Bronchial epithelial cell (primary cell): ENCODE measurements at regions not wholly inside any gene's neighbourhood (a gene's known extent, or its start where the extent isn't known, plus 50 kb on each side); places are given as distances from the start of the nearest gene placed in this dataset.

Source experiments
- DNase-seq: peaks from one replicate; pipeline ENCODE4 v3.0.0-alpha.2; 2010; ENCODE audit warnings: low read depth
- FAIRE-seq: peaks from 2 replicates; lab custom pipeline; 2011; peaks lifted over from hg19 to GRCh38; lab: Jason Lieb, UNC
- H3K27me3 ChIP-seq: 2 replicates; pipeline ENCODE4 v1.5.1; 2011; ENCODE audit warnings: low read length; ENCODE audit not compliant: control insufficient read depth, insufficient read depth
- H3K36me3 ChIP-seq: 2 replicates; pipeline ENCODE4 v1.5.1; 2011; ENCODE audit warnings: low read length; ENCODE audit not compliant: control insufficient read depth, insufficient read depth
- H3K4me3 ChIP-seq: 2 replicates; pipeline ENCODE4 v1.5.1; 2011; ENCODE audit warnings: mild to moderate bottlenecking, low read depth, low read length, control low read depth
- CTCF ChIP-seq: IDR thresholded peaks from 2 replicates; pipeline ENCODE4 v1.5.1; 2011; ENCODE audit warnings: mild to moderate bottlenecking, moderate library complexity, low read length, control low read depth, inconsistent platforms; ENCODE audit not compliant: insufficient read depth, severe bottlenecking

GRCh38 chr4:20416800-20417199, 165.1 kb downstream of the SLIT2 start:
- TF ChIP-seq CTCF, result no peak
- Histone ChIP-seq H3K27me3 (no peaks in the 10 kb centered on the region), H3K36me3 (no peaks in the 10 kb centered on the region), H3K4me3 (no peak overlapping the region)
- DNase-seq (no peak), FAIRE-seq (no peak)

GRCh38 chr4:20418861-20419451, 167.3 kb downstream of the SLIT2 start:
- DNase-seq (peak; percentile 77), FAIRE-seq (no peak)
- Histone ChIP-seq H3K27me3 (no peaks in the 10 kb centered on the region), H3K4me3 (peak overlapping the region; percentile 9), H3K36me3 (no peaks in the 10 kb centered on the region)
- peak; percentile 28 for TF ChIP-seq CTCF

GRCh38 chr4:20420916-20421602, 169.4 kb downstream of the SLIT2 start:
- FAIRE-seq, result no peak

GRCh38 chr4:20421603-20421985, 169.9 kb downstream of the SLIT2 start:
- DNase-seq (no peak), FAIRE-seq (no peak)
- H3K27me3 ChIP-seq, result no peaks in the 10 kb centered on the region
- H3K4me3 ChIP-seq, result no peak overlapping the region
- no peak for TF ChIP-seq CTCF
- H3K36me3 ChIP-seq, result no peaks in the 10 kb centered on the region

More at GRCh38 chr4:20420916-20421602, 169.4 kb downstream of the SLIT2 start:
- H3K36me3 ChIP-seq, result no peaks in the 10 kb centered on the region
- H3K27me3 ChIP-seq, result no peaks in the 10 kb centered on the region
- DNase-seq, result no peak
- no peak for TF ChIP-seq CTCF
- H3K4me3 ChIP-seq, result no peak overlapping the region

- peak; percentile 68 for TF ChIP-seq CTCF
- no peaks in the 10 kb centered on the region for H3K36me3 ChIP-seq
- no peaks in the 10 kb centered on the region for H3K27me3 ChIP-seq
- H3K4me3 ChIP-seq, result no peak overlapping the region
- FAIRE-seq (no peak), DNase-seq (peak; percentile 70)
Observed at GRCh38 chr4:20422398-20422797, 170.7 kb downstream of the SLIT2 start.
